ELR (cell line): ENCODE measurements at regions not wholly inside any gene's neighbourhood (a gene's known extent, or its start where the extent isn't known, plus 50 kb on each side); places are given as distances from the start of the nearest gene placed in this dataset.

Source experiments
- DNase-seq: peaks from one replicate; pipeline ENCODE4 v3.0.0-alpha.2; 2015; ENCODE audit warnings: low read depth

DNA sequence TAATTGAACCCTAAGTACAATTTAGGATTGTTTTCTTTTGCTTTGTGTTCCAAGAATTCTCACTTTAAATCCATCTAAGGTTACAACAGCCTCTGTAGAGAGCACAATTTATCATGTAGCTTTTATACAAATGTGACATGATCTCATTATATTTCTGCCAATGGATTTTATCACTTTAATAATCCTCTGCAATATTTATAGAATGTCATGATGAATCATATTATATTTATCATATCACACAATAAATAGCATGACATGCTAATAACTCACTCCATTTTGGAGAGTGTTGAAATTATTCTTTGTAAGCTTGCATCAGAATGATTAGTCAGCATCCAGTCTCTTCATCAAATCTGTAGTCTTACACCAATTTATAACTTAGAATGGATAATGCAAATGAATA lies 280.6 kb upstream of the ZNF717 start:
- peak; percentile 40 for DNase-seq

DNA sequence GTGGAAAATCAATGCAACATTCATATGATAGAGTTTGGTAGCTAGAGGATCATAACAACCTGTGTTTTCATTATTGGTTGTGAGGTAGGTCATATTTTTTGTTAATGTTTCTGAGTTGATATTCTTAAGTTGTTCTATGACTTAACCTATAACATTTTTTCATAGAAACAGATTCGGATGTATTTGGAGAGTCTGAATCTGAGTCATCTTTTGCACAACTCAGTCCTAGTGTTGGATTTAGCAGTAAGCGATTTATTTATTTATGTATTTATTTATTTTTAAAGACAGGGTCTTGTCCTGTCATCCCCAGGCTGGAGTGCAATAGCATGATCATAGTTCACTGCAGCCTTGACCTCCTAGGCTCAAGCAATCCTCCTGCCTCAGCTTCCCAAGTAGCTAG lies 292.8 kb upstream of the ZNF717 start:
- no peak for DNase-seq

DNA sequence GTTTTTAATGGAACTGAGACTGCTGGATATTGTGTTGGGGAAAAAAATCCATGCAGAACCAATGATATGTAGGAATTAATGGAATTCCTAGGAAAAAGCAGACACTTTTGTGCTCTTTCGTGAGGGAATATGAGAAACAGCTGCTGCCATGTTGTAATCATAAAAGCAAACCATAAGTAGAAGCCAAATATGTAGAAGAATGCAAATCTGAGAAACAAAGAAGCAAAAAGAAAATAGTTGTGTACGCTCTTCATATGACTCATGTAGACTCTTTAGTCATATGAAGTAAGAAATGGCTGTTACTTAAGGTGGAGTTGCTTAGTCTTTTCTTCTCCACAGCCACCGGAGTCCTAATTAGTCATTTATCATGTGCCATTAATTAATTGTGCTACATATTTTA lies 298.6 kb upstream of the ZNF717 start:
- DNase-seq, result peak; percentile 17

DNA sequence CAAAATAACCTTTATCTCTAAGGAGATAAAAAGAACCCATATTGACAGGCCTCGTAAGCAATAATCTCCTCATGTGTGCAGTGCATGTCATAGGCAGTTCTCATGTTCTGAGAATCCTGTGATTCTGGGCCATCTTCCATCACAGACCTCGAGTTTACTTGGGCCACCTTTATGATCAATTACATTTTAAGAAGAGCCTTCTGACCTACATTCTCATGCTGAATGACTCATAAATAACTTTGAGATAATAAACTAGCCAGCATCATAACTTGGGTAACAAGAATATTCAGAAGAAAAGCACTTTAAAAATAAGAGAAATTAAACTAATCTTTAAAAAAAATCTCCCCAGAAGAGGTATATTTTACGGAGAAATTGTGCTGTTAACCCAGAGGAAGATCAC lies 310.7 kb upstream of the ZNF717 start:
- peak; percentile 28 for DNase-seq

DNA sequence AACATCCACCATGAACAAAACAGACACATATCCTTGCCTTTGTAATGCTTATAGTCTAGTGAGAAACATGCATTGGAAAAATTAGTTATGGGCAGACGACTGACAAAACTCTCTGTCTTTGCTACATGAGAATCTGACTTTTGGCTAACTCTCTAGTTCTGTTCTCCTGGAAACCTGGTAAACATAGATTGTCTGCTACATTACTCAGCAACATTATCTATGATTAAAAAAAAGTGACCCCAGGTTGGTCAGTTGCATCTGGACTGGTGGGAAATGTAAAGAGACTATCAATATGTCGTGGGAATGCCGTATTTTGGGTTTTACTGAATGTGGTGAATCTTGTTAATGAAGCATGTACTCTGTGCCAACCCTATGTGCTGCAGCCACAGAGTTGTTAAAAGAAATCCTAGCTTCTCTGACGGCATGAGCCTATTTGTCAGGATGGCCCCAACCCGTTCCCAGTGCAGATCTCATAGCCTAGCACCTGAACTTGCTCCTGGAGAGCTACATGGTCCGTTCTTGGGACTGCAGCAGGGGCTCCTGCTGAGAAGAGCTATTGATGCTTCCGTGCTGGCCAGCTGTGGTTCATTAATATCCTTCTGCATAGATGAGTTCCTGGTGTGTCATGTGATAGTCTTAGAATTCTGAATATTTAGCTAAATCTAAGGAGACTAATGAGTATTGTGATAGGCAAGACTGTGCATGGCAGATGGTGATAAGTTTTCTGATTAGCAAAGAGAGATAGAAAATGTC lies 311.7 kb upstream of the ZNF717 start:
- no peak for DNase-seq

DNA sequence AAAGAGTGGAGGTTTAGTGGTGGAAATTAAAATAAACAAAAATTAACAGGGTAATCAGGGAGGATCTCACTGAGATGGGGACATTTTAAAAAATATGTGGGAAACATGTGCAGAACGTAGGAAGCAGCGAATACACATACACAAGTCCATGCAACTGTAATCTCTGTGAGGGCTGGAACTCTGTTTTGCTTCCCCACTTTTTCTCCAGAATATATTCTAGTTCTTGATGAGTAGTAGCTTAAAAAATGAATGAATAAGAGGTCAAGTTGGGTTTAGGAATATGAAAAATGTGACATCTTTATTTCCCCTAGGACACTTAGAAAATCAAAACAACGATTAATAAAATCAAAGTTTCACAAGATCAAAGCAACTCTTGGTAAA lies 312.2 kb upstream of the ZNF717 start:
- DNase-seq, result peak; percentile 6

DNA sequence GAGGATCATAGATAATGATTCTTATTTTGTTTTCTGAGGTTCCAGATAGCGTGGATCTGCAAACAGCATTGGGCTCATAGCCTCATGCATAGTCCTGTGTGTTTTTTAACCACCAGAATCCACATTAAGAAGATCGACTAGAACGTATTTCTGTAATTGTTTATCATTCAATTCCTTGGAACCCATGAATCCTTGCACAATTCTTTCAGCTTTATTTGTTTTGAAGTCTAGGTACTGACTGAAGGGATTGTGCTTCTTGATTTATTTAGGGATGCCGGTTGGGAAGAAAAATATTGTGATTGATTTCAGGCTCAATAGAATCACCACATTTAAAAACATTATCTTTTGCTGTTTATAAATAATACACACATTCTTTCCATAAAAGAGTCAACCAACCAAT lies 314.6 kb upstream of the ZNF717 start:
- no peak for DNase-seq

DNA sequence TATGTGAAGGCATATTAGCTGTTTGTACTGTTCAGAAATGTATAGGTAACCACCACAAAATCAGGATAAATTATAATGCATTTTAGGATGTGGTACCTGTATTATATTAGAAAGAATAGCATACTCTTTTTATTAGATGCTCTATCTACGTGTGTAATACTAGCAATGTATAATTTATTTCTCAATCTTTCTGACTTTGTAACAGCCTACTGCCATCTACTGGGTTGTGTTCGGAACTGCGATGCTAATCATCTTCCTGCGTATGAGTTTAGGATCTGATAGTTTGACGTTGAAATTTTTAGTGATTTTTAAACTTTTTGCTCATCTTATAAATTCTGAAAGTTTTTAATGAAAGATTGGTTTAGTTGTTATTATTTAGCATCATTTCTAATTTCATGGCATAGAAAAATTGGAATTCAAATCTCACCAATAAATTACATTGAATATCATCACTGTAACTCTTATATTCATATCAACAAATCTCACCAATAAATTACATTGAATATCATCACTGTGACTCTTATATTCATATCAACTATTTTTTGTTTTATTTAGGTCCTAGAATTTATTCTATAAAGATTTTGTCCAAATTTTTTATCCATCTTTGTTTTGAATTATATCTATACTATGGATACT lies 322.7 kb upstream of the ZNF717 start:
- DNase-seq, result peak; percentile 59

DNA sequence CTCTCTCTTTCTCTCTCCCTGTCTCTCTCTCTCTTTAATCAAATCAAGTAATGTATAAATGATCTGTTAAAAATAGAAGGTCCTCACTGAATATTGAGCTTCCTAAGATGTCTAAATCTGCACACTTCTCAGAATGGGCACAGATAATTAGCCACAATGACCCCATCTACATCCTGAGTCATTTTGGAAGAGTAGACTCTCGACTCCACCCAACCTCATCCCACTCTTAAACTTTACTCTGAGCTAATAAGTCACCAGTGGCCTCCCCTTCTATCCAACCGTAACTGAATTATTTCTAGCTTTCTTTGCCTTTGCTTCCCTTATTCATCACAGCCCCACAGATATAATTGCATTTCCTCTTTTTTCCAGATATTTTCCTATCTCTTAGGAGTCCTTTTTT lies 326.5 kb upstream of the ZNF717 start:
- DNase-seq, result no peak

DNA sequence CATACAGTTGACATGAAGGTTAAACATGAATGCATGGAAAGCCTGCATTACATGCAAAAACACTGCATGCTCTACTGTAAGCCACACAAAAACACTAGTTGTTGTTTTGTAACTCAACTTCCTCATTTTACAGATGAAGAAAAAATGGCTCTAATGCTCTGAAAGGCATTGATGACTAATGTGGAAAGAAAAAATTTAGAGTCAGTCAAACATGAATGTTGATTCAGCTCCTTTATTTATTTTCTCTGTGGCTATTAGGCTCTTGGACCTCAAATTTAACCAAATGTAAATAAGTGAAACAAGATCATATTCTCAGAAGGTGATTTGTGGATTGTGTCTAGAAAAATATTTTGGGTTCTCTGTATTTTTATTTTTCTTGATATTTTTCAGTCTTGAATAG lies 336.7 kb upstream of the ZNF717 start:
- peak; percentile 63 for DNase-seq

DNA sequence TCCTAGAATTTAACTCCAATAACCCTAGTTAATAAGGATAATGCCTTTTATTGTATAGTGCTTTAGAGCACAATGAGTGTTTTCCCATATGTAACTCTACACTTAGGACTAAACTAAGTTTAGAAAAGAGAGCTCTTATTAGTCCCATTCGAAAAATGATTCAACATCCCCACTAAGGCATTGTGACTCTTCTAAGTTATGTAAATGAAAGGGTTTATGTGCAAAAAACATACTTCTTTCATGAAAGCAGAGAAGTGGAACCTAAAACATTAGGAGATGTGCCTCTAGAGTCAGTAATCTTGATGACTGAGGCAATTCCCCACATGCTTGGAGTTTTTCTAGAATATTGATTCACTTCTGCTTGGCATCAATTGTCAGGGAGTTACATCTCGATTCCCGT lies 344.1 kb upstream of the ZNF717 start:
- DNase-seq, result no peak

DNA sequence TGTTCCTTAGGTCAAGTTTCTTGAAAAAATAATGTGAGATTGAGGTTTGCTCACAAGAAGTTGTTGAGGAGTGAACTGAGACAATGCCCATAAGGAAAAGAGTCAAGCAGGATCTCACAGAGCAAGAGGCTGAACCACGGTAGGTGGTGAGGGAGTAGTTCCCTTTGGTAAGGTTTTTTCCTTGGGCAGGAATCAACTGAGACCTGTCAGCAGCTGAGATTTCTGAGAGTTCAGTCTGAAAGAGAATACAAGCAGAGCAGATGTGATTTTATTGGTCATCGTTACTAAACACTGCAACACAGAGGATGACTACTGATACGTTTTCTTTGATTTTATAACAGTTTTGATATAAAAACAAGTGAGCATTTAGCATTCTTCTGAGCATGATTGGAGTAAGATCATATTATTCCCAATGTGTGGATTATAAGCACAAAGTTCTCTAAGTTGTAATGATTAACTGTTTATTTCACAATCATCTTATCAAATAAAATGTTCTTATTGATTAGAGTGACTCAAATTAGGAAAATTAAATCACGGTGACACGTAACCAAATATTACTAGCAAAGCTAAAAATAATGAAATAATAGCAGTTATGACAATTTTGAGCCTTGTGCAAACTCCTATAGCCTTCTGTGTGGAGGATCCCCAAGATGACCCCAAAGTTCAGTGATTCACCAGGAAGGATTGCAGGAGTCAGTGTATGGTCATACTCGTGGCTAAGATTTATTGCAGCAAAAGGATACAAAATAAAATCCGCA lies 346.2 kb upstream of the ZNF717 start:
- DNase-seq, result peak; percentile 89

DNA sequence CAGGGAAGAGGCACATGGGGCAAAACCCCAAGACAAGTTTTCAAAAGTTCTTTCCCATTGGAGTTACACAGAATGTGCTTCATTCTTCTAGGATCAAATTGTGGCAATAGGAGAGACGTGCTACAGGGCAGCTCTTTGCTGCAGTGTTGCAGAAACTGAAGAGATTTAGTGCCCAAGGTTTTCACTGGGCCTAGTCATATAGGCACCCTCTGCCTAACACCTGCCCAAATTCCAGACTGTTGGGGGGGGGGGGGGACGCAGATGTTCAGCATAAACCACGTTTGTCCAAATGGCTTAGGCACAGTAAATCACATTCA lies 346.8 kb upstream of the ZNF717 start:
- DNase-seq, result no peak

DNA sequence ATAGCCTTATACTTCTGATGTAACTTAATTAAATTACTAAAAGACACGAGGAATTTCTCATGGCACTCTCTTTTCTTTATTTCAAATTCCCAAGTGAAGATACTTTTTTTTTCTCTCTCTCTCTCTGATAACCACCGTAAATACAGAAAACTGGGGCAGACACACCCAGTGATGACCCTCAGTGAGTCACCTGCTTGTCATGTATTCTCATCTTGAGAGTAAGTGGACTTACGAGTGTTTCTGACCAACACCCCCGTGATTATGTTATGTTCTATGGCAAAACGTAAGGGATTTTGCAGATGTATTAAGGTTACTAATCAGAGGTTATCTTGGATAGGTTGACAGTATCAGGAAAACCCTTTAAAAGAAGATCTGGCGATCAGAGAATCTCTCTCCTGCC lies 348.8 kb upstream of the ZNF717 start:
- DNase-seq, result peak; percentile 90

DNA sequence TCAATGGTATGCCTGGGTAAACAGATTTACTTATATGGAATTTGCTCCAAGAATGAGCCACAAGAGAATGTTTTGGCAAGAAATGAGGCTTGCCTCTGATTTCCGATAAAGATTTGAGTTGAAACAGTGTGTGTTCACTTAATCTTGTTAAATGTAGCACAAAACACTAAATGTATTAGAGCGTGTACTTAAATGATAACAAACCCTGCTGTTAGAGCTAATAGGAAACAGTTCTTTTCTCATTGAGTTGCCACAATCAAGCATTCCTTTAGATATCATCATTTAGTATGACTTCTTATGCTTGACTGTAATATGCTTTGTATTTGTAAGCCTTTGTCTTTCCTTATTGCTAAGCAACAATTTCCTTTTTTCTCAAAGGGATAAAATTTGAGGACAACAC lies 353.6 kb upstream of the ZNF717 start:
- peak; percentile 43 for DNase-seq

DNA sequence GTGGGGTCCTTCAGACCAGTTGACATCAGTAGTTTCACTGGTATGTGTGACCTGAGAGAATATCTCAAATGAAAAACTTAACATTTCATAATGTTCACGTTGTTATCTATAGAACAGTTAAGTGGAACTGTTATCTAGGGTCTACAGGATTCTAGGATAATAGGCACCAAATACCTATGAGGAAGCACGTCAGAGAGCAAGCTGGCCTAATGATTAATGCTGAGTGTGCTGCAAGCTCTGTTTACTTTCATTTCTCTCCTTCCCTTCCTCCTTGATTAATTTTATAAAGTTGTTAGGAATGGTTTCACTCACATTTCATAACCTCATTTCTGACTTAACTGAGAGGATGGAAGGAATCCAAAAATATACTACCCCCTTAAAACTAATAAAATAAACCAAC lies 362.5 kb upstream of the ZNF717 start:
- no peak for DNase-seq

DNA sequence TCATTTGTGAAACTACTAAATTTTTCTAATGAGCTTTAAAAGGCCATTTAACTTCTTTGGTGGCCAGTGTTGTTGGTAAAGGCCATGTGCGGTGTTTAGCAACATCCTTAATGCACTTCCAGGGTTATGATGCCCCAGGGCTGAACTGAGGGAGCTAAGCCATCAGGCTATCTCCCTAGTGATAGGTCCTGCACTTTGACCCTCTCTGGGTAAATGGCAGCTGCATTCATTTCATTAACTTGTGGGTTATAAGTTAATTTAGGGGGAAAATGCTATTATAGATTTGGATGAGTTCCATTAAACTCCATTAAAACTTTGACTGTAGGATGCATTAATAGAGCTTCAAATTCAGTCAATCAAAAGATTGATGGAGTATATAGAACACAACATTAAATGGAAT lies 366.7 kb upstream of the ZNF717 start:
- no peak for DNase-seq

DNA sequence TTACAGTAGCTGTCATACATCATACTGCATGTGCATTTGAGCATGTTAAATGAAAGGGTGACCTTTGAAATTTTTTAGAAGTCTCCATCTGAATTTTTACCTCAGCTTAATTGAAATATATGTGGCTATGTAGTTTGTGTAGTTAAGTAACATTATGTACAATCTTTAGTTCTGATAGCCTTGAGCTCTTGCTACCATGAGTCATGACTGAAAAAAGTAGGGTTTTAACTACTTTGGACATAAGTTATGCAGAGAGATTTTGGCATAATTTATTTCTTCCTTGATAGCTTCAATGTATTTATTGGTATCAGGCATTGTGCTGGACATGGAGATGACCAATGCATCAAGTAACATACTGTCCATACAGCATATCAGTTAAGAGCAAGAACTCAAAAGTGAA lies 376.5 kb upstream of the ZNF717 start:
- DNase-seq, result no peak

DNA sequence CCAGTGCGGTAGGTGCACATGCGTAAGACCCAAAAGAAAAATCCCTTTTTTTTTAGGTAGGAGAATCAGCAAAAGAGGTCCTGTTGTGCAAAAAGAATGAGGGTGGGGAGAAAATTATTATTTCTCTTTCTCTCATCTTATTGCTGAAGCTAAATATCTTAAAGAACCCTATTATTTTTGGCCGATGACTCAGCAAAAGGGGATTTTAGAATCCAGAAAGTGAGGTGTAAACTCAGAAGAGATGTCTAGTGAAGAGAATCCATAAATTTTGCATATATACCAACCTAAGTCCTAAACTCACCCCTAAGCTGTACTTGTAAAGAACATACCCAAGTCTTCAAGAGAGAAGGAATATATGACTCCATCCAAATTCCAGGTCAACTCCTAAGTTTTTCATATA lies 386.3 kb upstream of the ZNF717 start:
- no peak for DNase-seq

DNA sequence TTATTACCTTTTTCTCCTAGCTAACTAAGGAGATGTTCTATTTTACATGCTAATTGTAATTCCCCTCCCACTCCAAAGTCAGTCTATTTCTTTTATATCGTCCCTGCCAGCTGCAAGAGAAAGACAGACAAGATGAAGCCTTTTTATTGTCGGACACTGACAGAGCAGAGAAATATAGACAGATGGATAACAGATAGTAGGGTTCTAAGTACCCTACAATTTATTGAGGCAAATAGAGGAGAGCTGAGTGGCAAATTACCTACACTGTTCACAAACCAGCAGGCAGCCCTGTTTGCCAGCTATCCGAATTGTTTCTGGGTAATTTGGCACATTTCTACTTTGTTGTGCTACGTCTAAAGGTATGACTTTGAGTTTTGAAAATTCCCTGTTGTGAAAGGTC lies 392.3 kb upstream of the ZNF717 start:
- DNase-seq, result no peak

DNA sequence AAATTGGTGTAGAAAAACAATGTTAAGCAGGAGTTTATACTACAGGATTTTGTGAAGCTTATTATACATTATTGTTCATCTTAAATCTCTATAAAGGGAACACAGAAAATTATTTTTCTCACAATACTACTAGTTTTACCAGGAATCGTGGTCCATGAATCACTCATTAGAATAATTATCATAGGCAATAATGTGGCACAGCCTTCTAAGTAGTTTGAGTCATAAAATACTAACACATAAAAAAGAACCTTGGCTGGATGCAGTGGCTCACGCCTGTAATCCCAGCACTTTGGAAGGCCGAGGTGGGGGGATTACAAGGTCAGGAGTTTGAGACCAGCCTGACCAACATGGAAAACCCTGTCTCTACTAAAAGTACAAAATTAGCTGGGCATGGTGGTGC lies 393.1 kb upstream of the ZNF717 start:
- DNase-seq, result no peak

DNA sequence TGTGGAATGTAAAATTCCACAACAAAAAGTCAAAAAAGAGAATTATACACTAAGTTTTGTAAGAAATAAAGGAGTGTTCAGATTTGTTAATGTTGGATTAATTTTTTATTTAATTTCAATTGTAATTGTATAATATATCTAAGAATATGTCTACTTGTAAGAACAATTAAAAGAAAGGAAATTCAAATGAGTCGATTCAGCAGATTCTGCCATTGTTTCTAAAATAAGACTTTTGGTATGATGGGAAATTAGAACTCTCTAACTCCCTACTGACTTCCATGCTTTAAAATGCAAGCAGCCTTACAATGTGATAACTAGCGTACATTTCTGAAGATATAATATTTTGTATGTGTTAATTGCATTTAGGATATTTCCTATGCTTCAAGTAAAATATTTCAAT lies 395.9 kb upstream of the ZNF717 start:
- DNase-seq, result no peak

DNA sequence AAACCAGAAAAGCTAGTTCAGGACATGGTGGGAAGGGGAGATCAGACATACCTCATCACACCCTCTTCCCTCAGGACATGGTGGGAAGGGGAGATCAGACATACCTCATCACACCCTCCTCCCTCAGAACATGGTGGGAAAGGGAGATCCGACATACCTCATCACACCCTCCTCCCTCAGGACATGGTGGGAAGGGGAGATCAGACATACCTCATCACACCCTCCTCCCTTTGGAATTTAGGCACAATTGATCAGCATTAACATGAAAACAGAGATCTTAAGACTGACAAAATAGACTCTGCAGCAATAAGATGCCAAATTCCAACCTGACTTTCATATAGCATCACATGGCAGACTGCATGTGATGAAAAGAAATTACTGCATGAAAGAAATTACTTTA lies 412.7 kb upstream of the ZNF717 start:
- no peak for DNase-seq

DNA sequence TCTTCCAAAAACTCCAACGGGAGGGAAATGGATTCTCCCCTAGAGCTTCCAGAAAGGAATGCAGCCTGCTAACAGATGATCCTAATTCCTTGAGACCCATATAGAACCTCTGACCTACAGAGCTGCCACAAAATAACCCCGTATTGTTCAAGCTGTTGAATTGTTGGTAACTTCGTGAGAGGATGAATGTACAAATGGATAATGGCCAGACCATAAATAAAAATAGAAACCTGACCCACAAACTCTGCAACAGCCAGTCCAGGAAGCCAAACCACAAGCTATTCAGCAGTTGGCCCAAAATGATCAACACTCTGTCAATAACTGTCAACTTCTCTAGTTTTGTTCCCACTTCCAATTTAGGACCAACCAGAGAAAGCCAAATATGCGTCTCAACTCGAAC lies 414.0 kb upstream of the ZNF717 start:
- no peak for DNase-seq
